ENCODE measurements at regions not wholly inside any gene's neighbourhood (a gene's known extent, or its start where the extent isn't known, plus 50 kb on each side); places are given as distances from the start of the nearest gene placed in this dataset.

DNA sequence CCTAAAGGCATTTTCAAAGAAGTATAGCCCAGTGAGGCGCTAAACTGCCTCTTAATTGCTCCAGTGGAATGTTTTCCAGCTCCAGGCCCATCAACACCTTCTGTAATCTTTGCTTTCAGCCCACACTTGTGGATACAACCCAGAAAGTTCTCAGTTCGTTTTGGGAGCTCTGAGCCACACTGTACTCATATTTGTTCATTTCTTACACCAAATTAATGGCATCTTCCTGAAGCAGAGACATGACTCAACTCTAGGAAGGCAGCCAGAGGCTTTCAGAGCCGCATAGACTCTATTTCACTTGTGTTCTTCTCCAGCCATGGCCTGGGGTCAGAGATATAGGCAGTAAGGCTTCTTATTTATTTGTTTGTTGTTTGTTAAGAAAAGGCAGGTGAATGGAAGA is 175.5 kb upstream of the NCAM1 start:
- Mint-ChIP-seq H3K27ac (no peak overlapping the region), H3K9me3 (no peaks in the 10 kb centered on the region), H3K27me3 (peaks cover 2% of the 10 kb centered on the region), H3K4me1 (ENCODE audit: low read depth) (no peaks in the 10 kb centered on the region), H3K4me3 (no peak overlapping the region), H3K36me3 (ENCODE audit: low read depth) (no peaks in the 10 kb centered on the region)
- no peak for TF ChIP-seq CTCF (IDR thresholded peaks at IDR 0.05)
- POLR2A ChIA-PET: no interaction called here
- intact Hi-C loops (cut with micrococcal nuclease): no loop called here
- CTCF ChIA-PET: no interaction called here
- no peak for DNase-seq
- ATAC-seq: no peak

DNA sequence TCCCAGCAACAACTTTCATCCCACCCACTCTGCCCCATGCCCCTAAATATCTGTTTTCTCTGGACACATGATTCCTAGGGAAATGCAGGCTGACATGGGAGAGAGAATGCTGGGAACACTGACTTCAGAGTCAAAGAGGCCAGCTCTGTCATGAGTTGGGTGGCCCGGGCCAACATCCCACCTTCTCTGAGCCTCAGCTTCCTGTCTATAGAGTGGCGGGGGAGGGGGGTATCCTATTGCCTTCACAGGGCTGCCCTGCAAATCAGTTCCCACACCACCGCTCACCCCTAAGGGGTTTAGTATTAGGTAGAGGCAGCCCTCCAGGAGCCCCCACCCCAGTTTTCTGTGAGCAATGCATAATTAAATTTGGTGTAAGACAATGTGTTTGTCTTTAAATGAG is 175.0 kb upstream of the NCAM1 start:
- DNase-seq: no peak
- H3K27ac Mint-ChIP-seq: no peak overlapping the region
- ATAC-seq: no peak
- intact Hi-C loops (cut with micrococcal nuclease): no loop called here
- H3K4me1 Mint-ChIP-seq (ENCODE audit: low read depth): no peaks in the 10 kb centered on the region
- POLR2A ChIA-PET: interaction anchor here (1.6 kb wide), 1 partner anchor 9 kb away, joined by 5 read pairs; no protein-coding TSS in a partner anchor
- no peak for TF ChIP-seq CTCF (IDR thresholded peaks at IDR 0.05)
- no peak overlapping the region for H3K4me3 Mint-ChIP-seq
- H3K9me3 Mint-ChIP-seq: no peaks in the 10 kb centered on the region
- peaks cover 2% of the 10 kb centered on the region for H3K27me3 Mint-ChIP-seq
- CTCF ChIA-PET: no interaction called here
- H3K36me3 Mint-ChIP-seq (ENCODE audit: low read depth): no peaks in the 10 kb centered on the region

DNA sequence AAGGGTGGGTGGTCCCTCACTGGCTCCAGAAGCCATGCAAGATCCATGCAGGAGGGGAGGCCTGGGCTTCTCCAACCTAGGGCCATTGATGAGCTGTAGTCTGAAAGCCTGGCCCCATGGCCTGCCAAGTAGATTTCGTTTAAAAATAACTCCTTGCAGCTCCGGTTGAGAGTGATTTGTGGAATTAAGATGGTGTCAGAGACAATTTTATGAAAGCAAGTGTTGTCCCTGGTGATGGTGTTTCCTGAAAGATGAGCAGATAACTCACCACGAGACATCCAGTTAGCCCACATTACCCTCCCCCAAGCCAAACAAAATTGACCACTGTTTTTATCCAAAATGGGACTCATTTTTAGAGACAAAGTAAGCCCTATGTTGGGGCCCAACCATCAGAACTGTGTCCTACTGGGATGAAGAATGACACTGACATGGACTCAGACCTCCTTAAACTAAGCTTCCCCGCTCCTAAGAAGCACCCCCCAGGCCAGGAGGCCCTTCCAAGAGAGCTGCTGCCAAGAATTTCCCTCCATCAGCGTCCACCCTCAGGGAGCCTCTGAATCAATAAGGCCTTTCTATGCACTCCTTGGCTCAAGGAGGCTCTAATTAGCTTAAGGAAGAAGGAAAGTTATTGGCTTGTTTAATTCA is 174.2 kb upstream of the NCAM1 start:
- H3K9me3 Mint-ChIP-seq: no peaks in the 10 kb centered on the region
- H3K4me3 Mint-ChIP-seq: no peak overlapping the region
- no peak for TF ChIP-seq CTCF (IDR thresholded peaks at IDR 0.05)
- ATAC-seq (no peak), DNase-seq (no peak)
- intact Hi-C loops (cut with micrococcal nuclease): no loop called here
- H3K27me3 Mint-ChIP-seq: peaks cover 2% of the 10 kb centered on the region
- POLR2A ChIA-PET: interaction anchor here (1.6 kb wide), 1 partner anchor 10 kb away, joined by 5 read pairs; no protein-coding TSS in a partner anchor
- CTCF ChIA-PET: interaction anchor here (0.7 kb wide), 1 partner anchor 80 kb away, joined by 3 read pairs; no protein-coding TSS in a partner anchor
- H3K36me3 Mint-ChIP-seq (ENCODE audit: low read depth): no peaks in the 10 kb centered on the region
- H3K4me1 Mint-ChIP-seq (ENCODE audit: low read depth): no peaks in the 10 kb centered on the region
- H3K27ac Mint-ChIP-seq: no peak overlapping the region

GRCh38 chr11:112789481-112789880 is 171.7 kb upstream of the NCAM1 start:
- Mint-ChIP-seq H3K27me3 (peaks cover 2% of the 10 kb centered on the region), H3K4me1 (ENCODE audit: low read depth) (peaks cover 2% of the 10 kb centered on the region), H3K4me3 (no peak overlapping the region), H3K36me3 (ENCODE audit: low read depth) (no peaks in the 10 kb centered on the region), H3K9me3 (no peaks in the 10 kb centered on the region), H3K27ac (no peak overlapping the region)
- POLR2A ChIA-PET: no interaction called here
- ATAC-seq (no peak), DNase-seq (no peak)
- no peak for TF ChIP-seq CTCF (IDR thresholded peaks at IDR 0.05)
- CTCF ChIA-PET: interaction anchor here (1.3 kb wide), 1 partner anchor 202 kb away, joined by 3 read pairs; no protein-coding TSS in a partner anchor
- intact Hi-C loops (cut with micrococcal nuclease): no loop called here

DNA sequence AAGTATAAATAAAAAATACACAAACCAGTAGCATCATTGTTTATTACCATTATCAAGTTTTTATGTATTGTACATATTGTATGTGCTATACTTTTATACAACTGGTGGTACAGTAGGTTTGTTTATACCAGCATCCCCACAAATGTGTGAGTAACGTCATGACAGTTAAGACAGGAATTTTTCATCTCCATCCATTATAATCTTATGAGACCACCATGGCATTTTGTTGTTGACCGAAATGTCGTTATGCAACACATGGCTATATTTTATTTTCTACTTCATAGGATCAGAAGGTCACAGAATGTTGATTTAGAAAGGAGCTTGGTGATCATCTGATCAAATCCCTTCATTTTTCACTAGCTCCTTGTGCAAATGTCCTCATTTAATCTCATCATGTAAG is 170.9 kb upstream of the NCAM1 start:
- no peak for ATAC-seq
- intact Hi-C loops (cut with micrococcal nuclease): no loop called here
- TF ChIP-seq CTCF (IDR thresholded peaks at IDR 0.05): no peak
- CTCF ChIA-PET: no interaction called here
- POLR2A ChIA-PET: no interaction called here
- no peaks in the 10 kb centered on the region for H3K9me3 Mint-ChIP-seq
- H3K27me3 Mint-ChIP-seq: peaks cover 2% of the 10 kb centered on the region
- H3K27ac Mint-ChIP-seq: no peak overlapping the region
- no peak overlapping the region for H3K4me3 Mint-ChIP-seq
- no peak for DNase-seq
- H3K4me1 Mint-ChIP-seq (ENCODE audit: low read depth): peaks cover 2% of the 10 kb centered on the region
- no peaks in the 10 kb centered on the region for H3K36me3 Mint-ChIP-seq (ENCODE audit: low read depth)

All from activated CD8-positive, alpha-beta T cell treated with anti-CD3 and anti-CD28 coated beads for 36 hours (primary cell).